ENCODE measurements at regions not wholly inside any gene's neighbourhood (a gene's known extent, or its start where the extent isn't known, plus 50 kb on each side); places are given as distances from the start of the nearest gene placed in this dataset.

DNA sequence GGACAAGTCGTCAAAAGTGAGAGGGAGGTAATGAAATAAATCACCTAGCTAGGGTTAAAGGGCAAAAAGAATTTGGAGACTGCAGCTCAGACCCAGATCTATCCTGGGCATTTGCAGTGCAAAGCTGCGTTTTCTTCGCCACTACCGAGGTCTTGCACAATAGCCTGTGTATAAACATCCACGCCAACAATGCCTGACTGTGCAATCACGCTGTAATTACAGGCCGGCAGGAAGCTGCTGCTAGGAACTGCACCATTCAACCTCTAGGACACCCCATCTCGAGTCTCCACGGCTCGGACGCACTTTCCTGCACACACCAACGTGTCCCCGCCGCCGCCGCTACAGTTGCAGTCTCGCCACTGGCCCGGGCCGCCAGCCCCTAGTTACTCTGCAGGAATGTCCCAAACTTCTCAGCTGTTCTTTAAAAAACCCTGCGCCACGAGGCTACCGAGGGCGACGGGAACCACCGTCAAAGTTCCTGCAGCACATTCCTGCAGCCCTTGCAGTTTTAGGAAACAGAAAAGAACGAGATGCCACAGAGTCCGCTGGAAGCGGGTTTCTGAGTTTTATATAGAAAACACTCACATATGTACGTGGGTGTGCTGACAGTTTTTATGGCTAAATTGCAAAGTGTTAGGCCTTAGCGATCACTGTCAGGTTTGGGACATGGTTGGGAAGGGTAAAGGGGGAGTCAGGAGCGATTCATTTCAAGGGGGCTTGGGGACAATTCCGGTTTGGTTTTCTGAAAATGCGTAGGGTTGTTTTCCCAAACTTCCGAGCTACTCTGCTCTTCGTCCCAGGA lies 65.6 kb upstream of the PTGR2 start:
- Histone ChIP-seq H3K36me3 (ENCODE audit: low read depth) (no peaks in the 10 kb centered on the region; the same call in 1 of the 2 replicates), H3K4me2 (ENCODE audit: unreplicated experiment) (peak overlapping the region; percentile 99), H3K9me2 (ENCODE audit: insufficient read depth) (no peaks in the 10 kb centered on the region), H3K27me3 (replicated peaks; ENCODE audit: insufficient read depth) (no peaks in the 10 kb centered on the region), H4K20me1 (ENCODE audit: insufficient read depth) (no peaks in the 10 kb centered on the region), H2AFZ (peak overlapping the region; percentile 68), H3K27ac (peak overlapping the region; percentile 99), H3K4me1 (ENCODE audit: insufficient read depth) (peaks cover 46% of the 10 kb centered on the region), H3F3A (ENCODE audit: insufficient read depth) (peaks cover 62% of the 10 kb centered on the region), H3K9me3 (ENCODE audit: low read depth) (no peaks in the 10 kb centered on the region), H3K4me3 (peak overlapping the region; percentile 82), H3K9ac (peak overlapping the region; percentile 97), H3K79me2 (ENCODE audit: insufficient read depth) (peaks cover 43% of the 10 kb centered on the region)
- no peak for TF ChIP-seq EZH2phosphoT487 (IDR thresholded peaks at IDR 0.05; ENCODE audit: insufficient read depth, low read depth)
- TF ChIP-seq EZH2 (IDR thresholded peaks at IDR 0.05; ENCODE audit: insufficient read depth, poor library complexity, severe bottlenecking), result no peak
- DNase-seq, result peak; percentile 96
- WGBS, 2 experiments (ENCODE audit: low coverage in 1 of 2, low lambda C conversion rate in 2 of 2, missing lambda C conversion rate in 2 of 2), result 0 to 1% methylated on average over 35 of the region's 35 CpGs
- in situ Hi-C loops (cut with MboI), result no loop called here

DNA sequence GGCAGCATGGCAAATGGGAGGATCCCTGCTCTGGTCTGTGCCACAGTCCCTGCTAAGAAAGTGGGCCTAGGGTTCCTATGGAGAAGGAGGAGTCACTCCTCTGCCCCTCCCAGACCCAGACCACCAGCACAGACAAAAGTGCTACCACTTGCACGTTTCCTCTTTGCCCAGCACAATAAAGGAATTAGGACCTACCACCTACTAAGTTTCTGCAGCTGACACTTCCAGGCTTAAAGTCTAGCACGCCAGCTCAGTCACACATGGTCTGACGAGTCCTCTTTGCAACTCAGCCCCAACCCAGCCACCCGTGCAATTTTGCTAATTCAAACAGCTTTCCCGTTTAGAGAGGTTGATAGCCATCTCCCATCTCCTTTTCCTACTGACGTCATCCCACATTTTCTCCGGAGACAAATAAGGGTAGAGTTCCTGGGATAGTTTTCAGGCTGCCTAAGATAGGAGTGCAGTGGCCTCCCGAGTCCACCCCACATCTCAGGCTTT lies 66.2 kb upstream of the PTGR2 start:
- peak overlapping the region; percentile 99 for H3K27ac ChIP-seq
- no peaks in the 10 kb centered on the region for H4K20me1 ChIP-seq (ENCODE audit: insufficient read depth)
- in situ Hi-C loops (cut with MboI), result no loop called here
- peak overlapping the region; percentile 97 for H3K9ac ChIP-seq
- TF ChIP-seq EZH2 (IDR thresholded peaks at IDR 0.05; ENCODE audit: insufficient read depth, poor library complexity, severe bottlenecking) (no peak), EZH2phosphoT487 (IDR thresholded peaks at IDR 0.05; ENCODE audit: insufficient read depth, low read depth) (no peak)
- DNase-seq, result peak; percentile 88
- no peaks in the 10 kb centered on the region for H3K27me3 ChIP-seq (replicated peaks; ENCODE audit: insufficient read depth)
- peak overlapping the region; percentile 82 for H3K4me3 ChIP-seq
- H3K36me3 ChIP-seq (ENCODE audit: low read depth), result no peaks in the 10 kb centered on the region; the same call in 1 of the 2 replicates
- peaks cover 57% of the 10 kb centered on the region for H3F3A ChIP-seq (ENCODE audit: insufficient read depth)
- H3K9me3 ChIP-seq (ENCODE audit: low read depth), result no peaks in the 10 kb centered on the region
- no peaks in the 10 kb centered on the region for H3K9me2 ChIP-seq (ENCODE audit: insufficient read depth)
- peak overlapping the region; percentile 68 for H2AFZ ChIP-seq
- WGBS, 2 experiments (ENCODE audit: low coverage in 1 of 2, low lambda C conversion rate in 2 of 2, missing lambda C conversion rate in 2 of 2), result 1 to 2% methylated on average over 8 of the region's 8 CpGs
- H3K4me1 ChIP-seq (ENCODE audit: insufficient read depth), result peaks cover 41% of the 10 kb centered on the region
- peaks cover 49% of the 10 kb centered on the region for H3K79me2 ChIP-seq (ENCODE audit: insufficient read depth)
- H3K4me2 ChIP-seq (ENCODE audit: unreplicated experiment), result peak overlapping the region; percentile 99

DNA sequence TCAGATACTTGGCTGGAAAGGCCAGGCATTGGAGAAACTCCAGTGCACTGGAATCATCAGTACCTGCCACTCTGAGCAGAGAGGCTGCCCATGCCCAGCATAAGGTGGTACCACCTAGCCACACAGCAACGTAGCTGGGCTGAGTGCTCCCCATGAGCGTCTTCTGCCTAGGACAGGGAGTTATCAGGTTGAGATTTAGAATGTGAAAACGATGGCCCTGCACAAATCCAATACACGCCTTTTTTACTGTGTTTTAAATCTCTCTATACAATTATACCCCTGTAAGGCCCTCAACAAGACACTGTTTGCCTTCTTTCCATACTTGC lies 66.7 kb upstream of the PTGR2 start:
- peak overlapping the region; percentile 97 for H3K9ac ChIP-seq
- peaks cover 53% of the 10 kb centered on the region for H3K79me2 ChIP-seq (ENCODE audit: insufficient read depth)

DNA sequence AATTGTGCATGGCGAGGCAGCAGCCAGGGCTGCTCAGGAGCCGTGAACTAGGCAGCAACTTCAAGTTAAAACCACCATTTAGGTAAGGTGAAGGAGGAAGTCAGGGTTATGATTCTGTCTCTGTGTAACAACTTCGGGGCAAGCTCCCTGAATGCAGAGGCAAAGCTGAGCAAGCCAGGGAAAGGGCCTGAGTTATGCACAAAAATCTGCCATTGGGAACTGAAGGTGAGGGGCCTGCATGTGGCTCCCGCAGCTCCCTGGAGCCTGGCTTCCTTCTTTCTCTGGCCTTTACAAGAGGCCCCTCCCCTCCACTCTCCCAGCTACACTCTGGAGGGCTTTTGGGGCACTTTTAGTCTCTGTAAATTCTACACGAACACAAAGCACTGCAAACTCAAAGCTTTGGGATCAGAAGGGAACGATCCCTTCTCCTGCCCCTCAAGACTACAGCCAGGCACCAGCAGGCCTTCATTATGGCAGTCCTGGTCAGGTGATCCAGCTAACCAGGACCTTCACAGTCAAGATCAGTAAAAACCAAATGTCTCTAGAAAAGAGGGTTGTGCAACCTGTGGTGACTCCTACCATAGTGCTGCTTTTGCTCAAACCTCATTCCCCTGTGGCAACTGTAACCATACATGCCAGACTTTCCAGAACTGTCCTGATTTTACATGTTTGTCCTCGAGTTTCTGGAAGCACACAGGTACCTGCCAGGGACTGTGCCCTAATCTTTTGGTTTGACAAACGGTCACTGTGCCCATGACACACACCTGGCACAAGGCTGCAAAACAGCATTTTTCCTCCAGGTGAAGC lies 67.2 kb upstream of the PTGR2 start:
- peaks cover 33% of the 10 kb centered on the region for H3K4me1 ChIP-seq (ENCODE audit: insufficient read depth)
- H4K20me1 ChIP-seq (ENCODE audit: insufficient read depth), result no peaks in the 10 kb centered on the region
- H3K36me3 ChIP-seq (ENCODE audit: low read depth), result no peaks in the 10 kb centered on the region; the same call in 1 of the 2 replicates
- H3F3A ChIP-seq (ENCODE audit: insufficient read depth), result peaks cover 50% of the 10 kb centered on the region
- 40 to 49% methylated on average over 8 of the region's 8 CpGs for WGBS, 2 experiments (ENCODE audit: low coverage in 1 of 2, low lambda C conversion rate in 2 of 2, missing lambda C conversion rate in 2 of 2)
- H3K4me2 ChIP-seq (ENCODE audit: unreplicated experiment), result peak overlapping the region; percentile 99
- H3K27me3 ChIP-seq (replicated peaks; ENCODE audit: insufficient read depth), result no peaks in the 10 kb centered on the region
- no peaks in the 10 kb centered on the region for H3K9me3 ChIP-seq (ENCODE audit: low read depth)
- no peak overlapping the region for H2AFZ ChIP-seq
- H3K27ac ChIP-seq, result peak overlapping the region; percentile 99
- DNase-seq, result peak; percentile 90
- H3K9ac ChIP-seq, result peak overlapping the region; percentile 97
- TF ChIP-seq EZH2phosphoT487 (IDR thresholded peaks at IDR 0.05; ENCODE audit: insufficient read depth, low read depth) (no peak), EZH2 (IDR thresholded peaks at IDR 0.05; ENCODE audit: insufficient read depth, poor library complexity, severe bottlenecking) (no peak)
- no peaks in the 10 kb centered on the region for H3K9me2 ChIP-seq (ENCODE audit: insufficient read depth)
- in situ Hi-C loops (cut with MboI), result no loop called here
- peak overlapping the region; percentile 82; the same call in 1 of the 2 replicates for H3K4me3 ChIP-seq
- H3K79me2 ChIP-seq (ENCODE audit: insufficient read depth), result peaks cover 56% of the 10 kb centered on the region

More for the DNA sequence above, 66.7 kb upstream of the PTGR2 start:
- no peaks in the 10 kb centered on the region for H3K9me3 ChIP-seq (ENCODE audit: low read depth)
- in situ Hi-C loops (cut with MboI), result no loop called here
- H3K27me3 ChIP-seq (replicated peaks; ENCODE audit: insufficient read depth), result no peaks in the 10 kb centered on the region
- H2AFZ ChIP-seq, result no peak overlapping the region
- H3K9me2 ChIP-seq (ENCODE audit: insufficient read depth), result no peaks in the 10 kb centered on the region
- peak overlapping the region; percentile 99 for H3K27ac ChIP-seq
- H4K20me1 ChIP-seq (ENCODE audit: insufficient read depth), result no peaks in the 10 kb centered on the region
- TF ChIP-seq EZH2 (IDR thresholded peaks at IDR 0.05; ENCODE audit: insufficient read depth, poor library complexity, severe bottlenecking), result no peak
- no peak for TF ChIP-seq EZH2phosphoT487 (IDR thresholded peaks at IDR 0.05; ENCODE audit: insufficient read depth, low read depth)
- peaks cover 56% of the 10 kb centered on the region for H3F3A ChIP-seq (ENCODE audit: insufficient read depth)
- H3K4me1 ChIP-seq (ENCODE audit: insufficient read depth), result peaks cover 38% of the 10 kb centered on the region
- no peak for DNase-seq
- no peaks in the 10 kb centered on the region; the same call in 1 of the 2 replicates for H3K36me3 ChIP-seq (ENCODE audit: low read depth)
- peak overlapping the region; percentile 82 for H3K4me3 ChIP-seq
- 44 to 53% methylated on average over 4 of the region's 4 CpGs for WGBS, 2 experiments (ENCODE audit: low coverage in 1 of 2, low lambda C conversion rate in 2 of 2, missing lambda C conversion rate in 2 of 2)
- peak overlapping the region; percentile 99 for H3K4me2 ChIP-seq (ENCODE audit: unreplicated experiment)
